ENCODE measurements at regions not wholly inside any gene's neighbourhood (a gene's known extent, or its start where the extent isn't known, plus 50 kb on each side); places are given as distances from the start of the nearest gene placed in this dataset.
"Not testable (repeated sequence)": the region's sequence is repeated elsewhere in the genome, so short reads cannot be mapped to it uniquely, and the experiment has no call there.

GRCh38 chr4:4032801-4033605, 193.7 kb downstream of the OTOP1 start:
- DNase-seq (ENCODE audit: low read depth): not testable (repeated sequence)

- DNase-seq (ENCODE audit: low read depth): not testable (repeated sequence)
Observed at GRCh38 chr4:4037399-4038138, 189.2 kb downstream of the OTOP1 start.

GRCh38 chr4:4045823-4046222, 180.9 kb downstream of the OTOP1 start:
- not testable (repeated sequence) for DNase-seq (ENCODE audit: low read depth)

- not testable (repeated sequence) for DNase-seq (ENCODE audit: low read depth)
Observed at GRCh38 chr4:4046686-4047085, 180.0 kb downstream of the OTOP1 start.

GRCh38 chr4:4047202-4047601, 179.5 kb downstream of the OTOP1 start:
- not testable (repeated sequence) for DNase-seq (ENCODE audit: low read depth)

- DNase-seq (ENCODE audit: low read depth): not testable (repeated sequence)
Observed at GRCh38 chr4:4048227-4048626, 178.5 kb downstream of the OTOP1 start.

- not testable (repeated sequence) for DNase-seq (ENCODE audit: low read depth)
Observed at GRCh38 chr4:4050781-4051180, 175.9 kb downstream of the OTOP1 start.

- peak; percentile 0 for DNase-seq (ENCODE audit: low read depth)
Observed at GRCh38 chr4:4052933-4053332, 173.8 kb downstream of the OTOP1 start.

GRCh38 chr4:4057226-4057625, 169.5 kb downstream of the OTOP1 start:
- not testable (repeated sequence) for DNase-seq (ENCODE audit: low read depth)

- not testable (repeated sequence) for DNase-seq (ENCODE audit: low read depth)
Observed at GRCh38 chr4:4084171-4084570, 142.6 kb downstream of the OTOP1 start.

GRCh38 chr4:4089716-4090419, 136.9 kb downstream of the OTOP1 start:
- not testable (repeated sequence) for DNase-seq (ENCODE audit: low read depth)

GRCh38 chr4:4090720-4091119, 136.0 kb downstream of the OTOP1 start:
- DNase-seq (ENCODE audit: low read depth): not testable (repeated sequence)

- DNase-seq (ENCODE audit: low read depth): not testable (repeated sequence)
Observed at GRCh38 chr4:4092159-4092558, 134.6 kb downstream of the OTOP1 start.

- not testable (repeated sequence) for DNase-seq (ENCODE audit: low read depth)
Observed at GRCh38 chr4:4099610-4100009, 127.1 kb downstream of the OTOP1 start.

- not testable (repeated sequence) for DNase-seq (ENCODE audit: low read depth)
Observed at GRCh38 chr4:4106923-4107322, 119.8 kb downstream of the OTOP1 start.

GRCh38 chr4:4107411-4108107, 119.2 kb downstream of the OTOP1 start:
- DNase-seq (ENCODE audit: low read depth): not testable (repeated sequence)

- not testable (repeated sequence) for DNase-seq (ENCODE audit: low read depth)
Observed at GRCh38 chr4:4115381-4115780, 111.3 kb downstream of the OTOP1 start.

- not testable (repeated sequence) for DNase-seq (ENCODE audit: low read depth)
Observed at GRCh38 chr4:4116901-4117300, 109.8 kb downstream of the OTOP1 start.

- not testable (repeated sequence) for DNase-seq (ENCODE audit: low read depth)
Observed at GRCh38 chr4:4134368-4134767, 92.4 kb downstream of the OTOP1 start.

- DNase-seq (ENCODE audit: low read depth): not testable (repeated sequence)
Observed at GRCh38 chr4:4136621-4137020, 90.1 kb downstream of the OTOP1 start.

All from HS-5 (cell line).